Trophoblast cell (in vitro differentiated cells and primary cell): ENCODE measurements at regions not wholly inside any gene's neighbourhood (a gene's known extent, or its start where the extent isn't known, plus 50 kb on each side); places are given as distances from the start of the nearest gene placed in this dataset.

Experiments
- DNase-seq, 2 donors: peaks; one replicate each; pipeline ENCODE4 v3.0.0-alpha.2; 2016
- H2AFZ ChIP-seq: 2 replicates; pipeline ENCODE4 v1.6.1; 2013; ENCODE audit warnings: low read length, moderate library complexity, mild to moderate bottlenecking; ENCODE audit not compliant: insufficient read depth, poor library complexity
- H2AK5ac ChIP-seq: 2 replicates; pipeline ENCODE4 v1.6.1; 2013; ENCODE audit warnings: mild to moderate bottlenecking, low read length
- H2BK120ac ChIP-seq: 2 replicates; pipeline ENCODE4 v1.6.1; 2013; ENCODE audit warnings: low read length, mild to moderate bottlenecking, moderate library complexity; ENCODE audit not compliant: insufficient read depth, poor library complexity
- H2BK12ac ChIP-seq: 2 replicates; pipeline ENCODE4 v1.6.1; 2013; ENCODE audit warnings: mild to moderate bottlenecking, low read length, moderate library complexity
- H2BK5ac ChIP-seq: 2 replicates; pipeline ENCODE4 v1.6.1; 2013; ENCODE audit warnings: low read length, low read depth, moderate library complexity, mild to moderate bottlenecking; ENCODE audit not compliant: poor library complexity
- H3K14ac ChIP-seq: 2 replicates; pipeline ENCODE4 v1.6.1; 2013; ENCODE audit warnings: mild to moderate bottlenecking, low read length
- H3K18ac ChIP-seq: 2 replicates; pipeline ENCODE4 v1.6.1; 2013; ENCODE audit warnings: mild to moderate bottlenecking, low read length
- H3K23ac ChIP-seq: 2 replicates; pipeline ENCODE4 v1.6.1; 2013; ENCODE audit warnings: low read length
- H3K27ac ChIP-seq: 2 replicates; pipeline ENCODE4 v1.5.1; 2013; ENCODE audit warnings: low read depth, mild to moderate bottlenecking, inconsistent platforms, low read length, moderate library complexity
- H3K27me3 ChIP-seq: 2 replicates; pipeline ENCODE4 v1.6.1; 2013; ENCODE audit warnings: inconsistent platforms, mild to moderate bottlenecking, low read length, moderate library complexity; ENCODE audit not compliant: insufficient read depth
- H3K36me3 ChIP-seq, 2 experiments: 1 replicate in 1 of 2; 2 replicates in 1 of 2; pipeline ENCODE4 v1.6.1; 2013; ENCODE audit warnings: low read length in 2 of 2, mild to moderate bottlenecking in 2 of 2, moderate library complexity in 1 of 2; ENCODE audit not compliant: insufficient read depth in 2 of 2, control insufficient read depth in 1 of 2
- H3K4ac ChIP-seq: 2 replicates; pipeline ENCODE4 v1.6.1; 2013; ENCODE audit warnings: low read depth, mild to moderate bottlenecking, low read length, moderate library complexity
- H3K4me1 ChIP-seq, 2 experiments: 1 replicate in 1 of 2; 2 replicates in 1 of 2; pipeline ENCODE4 v1.6.1; 2013; ENCODE audit warnings: low read length in 2 of 2, mild to moderate bottlenecking in 2 of 2, moderate library complexity in 1 of 2; ENCODE audit not compliant: insufficient read depth in 2 of 2, control insufficient read depth in 1 of 2
- H3K4me2 ChIP-seq: 2 replicates; pipeline ENCODE4 v1.6.1; 2013; ENCODE audit warnings: inconsistent platforms, mild to moderate bottlenecking, low read length, moderate library complexity
- H3K4me3 ChIP-seq: 2 replicates; pipeline ENCODE4 v1.5.1; 2013; ENCODE audit warnings: mild to moderate bottlenecking, low read depth, low read length, inconsistent platforms
- H3K79me1 ChIP-seq: one replicate; pipeline ENCODE4 v1.6.1; 2013; ENCODE audit warnings: low read length
- H3K79me2 ChIP-seq: 2 replicates; pipeline ENCODE4 v1.6.1; 2013; ENCODE audit warnings: low read length, mild to moderate bottlenecking; ENCODE audit not compliant: control insufficient read depth, insufficient read depth, poor library complexity
- H3K9ac ChIP-seq: 2 replicates; pipeline ENCODE4 v1.6.1; 2013; ENCODE audit warnings: mild to moderate bottlenecking, low read length
- H3K9me3 ChIP-seq: 2 replicates; pipeline ENCODE4 v1.6.1; 2013; ENCODE audit warnings: low read depth, mild to moderate bottlenecking, control low read depth, inconsistent platforms, low read length; ENCODE audit not compliant: insufficient read depth
- H4K12ac ChIP-seq: 2 replicates; pipeline ENCODE4 v1.6.1; 2013; ENCODE audit warnings: low read depth, mild to moderate bottlenecking, low read length, moderate library complexity
- H4K8ac ChIP-seq: 2 replicates; pipeline ENCODE4 v1.6.1; 2013; ENCODE audit warnings: low read depth, mild to moderate bottlenecking, low read length, moderate library complexity
- H4K91ac ChIP-seq: one replicate; pipeline ENCODE4 v1.6.1; 2013; ENCODE audit warnings: low read depth, mild to moderate bottlenecking, low read length, moderate library complexity
- WGBS: extraction: QIAGEN DNeasy Blood & Tissue Kit; methylation state at CpG from one replicate; pipeline ENCODE4 v1.1.7; 2013; ENCODE audit warnings: missing lambda C conversion rate; ENCODE audit not compliant: insufficient read length, insufficient coverage; ENCODE audit errors: extremely low coverage; 5-methylcytosine and 5-hydroxymethylcytosine counted together

- H3K79me2 ChIP-seq, result no peaks in the 10 kb centered on the region
- H3K79me1 ChIP-seq, result no peaks in the 10 kb centered on the region
- H4K12ac ChIP-seq, result no peak overlapping the region
- H3K14ac ChIP-seq, result no peak overlapping the region
- H4K91ac ChIP-seq, result no peak overlapping the region
- no peak for DNase-seq
- H3K23ac ChIP-seq, result no peak overlapping the region
- H2BK12ac ChIP-seq, result no peak overlapping the region
- H3K27me3 ChIP-seq, result no peaks in the 10 kb centered on the region
- H4K8ac ChIP-seq, result no peak overlapping the region
- no peak overlapping the region for H3K4me3 ChIP-seq
- no peak overlapping the region for H3K18ac ChIP-seq
- no CpG with 5 or more reads among the region's 5 CpGs for WGBS
- no peaks in the 10 kb centered on the region for H3K36me3 ChIP-seq
- H2AFZ ChIP-seq, result no peak overlapping the region
- no peak overlapping the region for H3K4ac ChIP-seq
- no peak overlapping the region for H3K4me2 ChIP-seq
- no peak overlapping the region for H3K27ac ChIP-seq
- no peak overlapping the region for H2AK5ac ChIP-seq
- no peak overlapping the region for H2BK5ac ChIP-seq
- H3K9me3 ChIP-seq, result no peaks in the 10 kb centered on the region
- H3K9ac ChIP-seq, result no peak overlapping the region
- no peaks in the 10 kb centered on the region for H3K4me1 ChIP-seq
- no peak overlapping the region for H2BK120ac ChIP-seq
Measured at GRCh38 chr10:111440501-111440900, 363.7 kb downstream of the ADRA2A start.

- Histone ChIP-seq H3K4ac (no peak overlapping the region), H4K91ac (no peak overlapping the region), H2BK120ac (no peak overlapping the region), H3K36me3 (no peaks in the 10 kb centered on the region), H4K8ac (no peak overlapping the region), H2BK12ac (no peak overlapping the region), H3K4me1 (no peaks in the 10 kb centered on the region), H3K9me3 (no peaks in the 10 kb centered on the region), H2AK5ac (no peak overlapping the region), H3K14ac (no peak overlapping the region), H3K79me1 (no peaks in the 10 kb centered on the region), H4K12ac (no peak overlapping the region), H3K23ac (no peak overlapping the region), H2AFZ (no peak overlapping the region), H3K9ac (no peak overlapping the region), H3K4me2 (no peak overlapping the region), H3K18ac (no peak overlapping the region), H2BK5ac (no peak overlapping the region), H3K79me2 (no peaks in the 10 kb centered on the region), H3K27ac (no peak overlapping the region), H3K4me3 (no peak overlapping the region), H3K27me3 (no peaks in the 10 kb centered on the region)
- no peak for DNase-seq
- no CpG with 5 or more reads among the region's 5 CpGs for WGBS
Measured at GRCh38 chr10:111445667-111446066, 368.8 kb downstream of the ADRA2A start.

DNA sequence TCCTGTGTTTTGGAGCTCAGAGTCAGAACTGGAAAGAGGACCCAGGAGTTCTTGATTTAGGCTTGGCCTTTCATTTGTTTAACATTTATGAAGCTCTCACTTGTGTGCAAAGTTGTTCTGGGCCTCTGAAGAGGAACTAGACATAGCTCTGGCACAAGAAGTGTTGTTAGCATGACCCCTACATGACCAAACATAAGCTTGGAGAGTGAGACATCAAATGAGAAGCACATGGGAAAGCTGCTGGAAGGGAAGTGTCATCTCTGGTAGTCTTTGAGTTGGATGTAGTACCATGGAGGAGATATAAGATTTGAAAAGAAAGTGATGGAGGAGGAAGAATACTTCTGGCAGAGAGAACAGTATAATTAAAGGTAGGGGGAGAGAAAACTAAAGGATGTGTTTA is 370.1 kb downstream of the ADRA2A start:
- H2BK12ac ChIP-seq, result no peak overlapping the region
- no peak overlapping the region for H3K4ac ChIP-seq
- H3K79me2 ChIP-seq, result no peaks in the 10 kb centered on the region
- H4K8ac ChIP-seq, result no peak overlapping the region
- no peak overlapping the region for H3K23ac ChIP-seq
- H4K12ac ChIP-seq, result no peak overlapping the region
- DNase-seq, result no peak
- no peak overlapping the region for H2AK5ac ChIP-seq
- H3K27ac ChIP-seq, result no peak overlapping the region
- no peak overlapping the region for H3K4me2 ChIP-seq
- H2AFZ ChIP-seq, result no peak overlapping the region
- H4K91ac ChIP-seq, result no peak overlapping the region
- H3K14ac ChIP-seq, result no peak overlapping the region
- no peak overlapping the region for H2BK120ac ChIP-seq
- H2BK5ac ChIP-seq, result no peak overlapping the region
- no peaks in the 10 kb centered on the region for H3K27me3 ChIP-seq
- H3K4me1 ChIP-seq, result no peaks in the 10 kb centered on the region
- H3K36me3 ChIP-seq, result no peaks in the 10 kb centered on the region
- no peak overlapping the region for H3K9ac ChIP-seq
- H3K79me1 ChIP-seq, result no peaks in the 10 kb centered on the region
- no peaks in the 10 kb centered on the region for H3K9me3 ChIP-seq
- H3K18ac ChIP-seq, result no peak overlapping the region
- no peak overlapping the region for H3K4me3 ChIP-seq

- no peak overlapping the region for H3K27ac ChIP-seq
- no peak overlapping the region for H2BK12ac ChIP-seq
- no peak overlapping the region for H4K8ac ChIP-seq
- H2AK5ac ChIP-seq, result no peak overlapping the region
- no peak overlapping the region for H3K4me2 ChIP-seq
- no peak overlapping the region for H2BK120ac ChIP-seq
- no peak overlapping the region for H3K9ac ChIP-seq
- no peak overlapping the region for H2BK5ac ChIP-seq
- no peaks in the 10 kb centered on the region for H3K36me3 ChIP-seq
- no peaks in the 10 kb centered on the region for H3K27me3 ChIP-seq
- no peak overlapping the region for H3K4ac ChIP-seq
- no peak overlapping the region for H4K91ac ChIP-seq
- H4K12ac ChIP-seq, result no peak overlapping the region
- no peak for DNase-seq
- no peak overlapping the region for H3K23ac ChIP-seq
- H3K79me2 ChIP-seq, result no peaks in the 10 kb centered on the region
- no peak overlapping the region for H3K14ac ChIP-seq
- peaks cover 2% of the 10 kb centered on the region for H3K9me3 ChIP-seq
- H3K18ac ChIP-seq, result no peak overlapping the region
- no peak overlapping the region for H2AFZ ChIP-seq
- no peaks in the 10 kb centered on the region for H3K4me1 ChIP-seq
- no peak overlapping the region for H3K4me3 ChIP-seq
- no CpG with 5 or more reads among the region's 3 CpGs for WGBS
- no peaks in the 10 kb centered on the region for H3K79me1 ChIP-seq
Measured at GRCh38 chr10:111452153-111452552, 375.3 kb downstream of the ADRA2A start.
